ENCODE measurements at regions not wholly inside any gene's neighbourhood (a gene's known extent, or its start where the extent isn't known, plus 50 kb on each side); places are given as distances from the start of the nearest gene placed in this dataset.

- Mint-ChIP-seq H3K27me3 (ENCODE audit: insufficient read depth, low read depth, poor library complexity) (peaks cover 2% of the 10 kb centered on the region), H3K27ac (no peak overlapping the region), H3K36me3 (ENCODE audit: low read depth) (no peaks in the 10 kb centered on the region), H3K9me3 (no peaks in the 10 kb centered on the region), H3K4me1 (peaks cover 3% of the 10 kb centered on the region), H3K4me3 (no peak overlapping the region)
- H4K20me1 ChIP-seq (replicated peaks; ENCODE audit: insufficient read depth): no peaks in the 10 kb centered on the region
- H3K27me3 ChIP-seq (ENCODE audit: insufficient read depth): no peaks in the 10 kb centered on the region
- DNase-seq (ENCODE audit: low spot score) (no peak), ATAC-seq (no peak)
- no peak for TF ChIP-seq REST (IDR thresholded peaks at IDR 0.05; ENCODE audit: unreplicated experiment)
- TF ChIP-seq JUNB (IDR thresholded peaks at IDR 0.05; ENCODE audit: unreplicated experiment): no peak
- no peaks in the 10 kb centered on the region for H3F3A ChIP-seq (replicated peaks; ENCODE audit: low read depth)
- H3K9me2 ChIP-seq (ENCODE audit: insufficient read depth): no peaks in the 10 kb centered on the region
- no peaks in the 10 kb centered on the region for H3K36me3 ChIP-seq (ENCODE audit: insufficient read depth)
- H3K4me1 ChIP-seq (ENCODE audit: insufficient read depth): no peaks in the 10 kb centered on the region
- H3K4me3 ChIP-seq: no peak overlapping the region
- H3K27ac ChIP-seq (ENCODE audit: low read depth): no peak overlapping the region
- no peak overlapping the region for H3K4me2 ChIP-seq
- no peak overlapping the region for H2AFZ ChIP-seq
- no peaks in the 10 kb centered on the region for H3K79me2 ChIP-seq (replicated peaks; ENCODE audit: insufficient read depth)
Observed at GRCh38 chr7:18125476-18125875, 97.8 kb upstream of the PRPS1L1 start.

GRCh38 chr7:18126281-18126680 lies 98.6 kb upstream of the PRPS1L1 start:
- no peak overlapping the region for H3K27ac Mint-ChIP-seq
- no peak overlapping the region for H3K4me2 ChIP-seq
- no peaks in the 10 kb centered on the region for H3F3A ChIP-seq (replicated peaks; ENCODE audit: low read depth)
- no peak for TF ChIP-seq ZNF114 (CRISPR knock-in tag; IDR thresholded peaks at IDR 0.05)
- no peak for TF ChIP-seq ZNF331 (CRISPR knock-in tag; IDR thresholded peaks at IDR 0.05; ENCODE audit: low read depth)
- no peak for TF ChIP-seq STAT1 (IDR thresholded peaks at IDR 0.05; ENCODE audit: unreplicated experiment)
- TF ChIP-seq ETS1 (IDR thresholded peaks at IDR 0.05): no peak
- no peak for TF ChIP-seq NANOG (IDR thresholded peaks at IDR 0.05; ENCODE audit: borderline replicate concordance)
- TF ChIP-seq EZH2phosphoT487 (IDR thresholded peaks at IDR 0.05; ENCODE audit: unreplicated experiment): no peak
- no peak for TF ChIP-seq ZNF462 (CRISPR knock-in tag; IDR thresholded peaks at IDR 0.05)
- TF ChIP-seq POLR2AphosphoS5 (IDR thresholded peaks at IDR 0.05; ENCODE audit: low read depth): no peak
- no peak for TF ChIP-seq CTCF (conservative IDR thresholded peaks at IDR 0.05; ENCODE audit: low read depth in 2 of 2)

More at GRCh38 chr7:18126281-18126680, 98.6 kb upstream of the PRPS1L1 start:
- no peak for DNase-seq (ENCODE audit: low spot score)
- H4K20me1 ChIP-seq (replicated peaks; ENCODE audit: insufficient read depth): no peaks in the 10 kb centered on the region
- ATAC-seq: no peak
- no peak overlapping the region for H3K27ac ChIP-seq (ENCODE audit: low read depth)
- Mint-ChIP-seq H3K27me3 (ENCODE audit: insufficient read depth, low read depth, poor library complexity) (no peaks in the 10 kb centered on the region), H3K9me3 (no peaks in the 10 kb centered on the region), H3K4me3 (no peak overlapping the region), H3K36me3 (ENCODE audit: low read depth) (no peaks in the 10 kb centered on the region), H3K4me1 (peaks cover 3% of the 10 kb centered on the region)
- no peaks in the 10 kb centered on the region for H3K79me2 ChIP-seq (replicated peaks; ENCODE audit: insufficient read depth)
- H3K4me1 ChIP-seq (ENCODE audit: insufficient read depth): no peaks in the 10 kb centered on the region
- H3K4me3 ChIP-seq: no peak overlapping the region
- no peak overlapping the region for H2AFZ ChIP-seq
- H3K36me3 ChIP-seq (ENCODE audit: insufficient read depth): no peaks in the 10 kb centered on the region
- H3K9me2 ChIP-seq (ENCODE audit: insufficient read depth): no peaks in the 10 kb centered on the region
- no peaks in the 10 kb centered on the region for H3K27me3 ChIP-seq (ENCODE audit: insufficient read depth)

Data from GM23338 (cell line).